Transverse colon (tissue), 4 donors: ENCODE measurements at regions not wholly inside any gene's neighbourhood (a gene's known extent, or its start where the extent isn't known, plus 50 kb on each side); places are given as distances from the start of the nearest gene placed in this dataset.

Source experiments
- POLR2A ChIP-seq: fragments of 450-650 bp; IDR thresholded peaks from one replicate; pipeline ENCODE4 v1.6.1; 2016; ENCODE audit warnings: antibody characterized with exemption, mild to moderate bottlenecking, moderate library complexity
- POLR2AphosphoS5 ChIP-seq, 3 donors: sonication (generic); formaldehyde crosslinking; IDR thresholded peaks; one replicate each; pipeline ENCODE4 v1.6.1; 2016; ENCODE audit warnings: antibody characterized with exemption in 3 of 3
- TF ChIP-seq, protein P1 (sequence below), 5 experiments: fragments of 200-600 bp in 3 of 5; fragments of 450-650 bp in 2 of 5; sonication (generic) in 3 of 5; IDR thresholded peaks; 1 replicate in 2 of 5; 2 replicates in 3 of 5; pipeline ENCODE4 v1.5.1; 2016 to 2017; ENCODE audit warnings: antibody characterized with exemption in 5 of 5, inconsistent platforms in 3 of 5, mild to moderate bottlenecking in 2 of 5, moderate library complexity in 1 of 5

- TF ChIP-seq POLR2AphosphoS5 (IDR thresholded peaks at IDR 0.05) (no peak), POLR2A (no peak)
- TF ChIP-seq, protein P1, sequence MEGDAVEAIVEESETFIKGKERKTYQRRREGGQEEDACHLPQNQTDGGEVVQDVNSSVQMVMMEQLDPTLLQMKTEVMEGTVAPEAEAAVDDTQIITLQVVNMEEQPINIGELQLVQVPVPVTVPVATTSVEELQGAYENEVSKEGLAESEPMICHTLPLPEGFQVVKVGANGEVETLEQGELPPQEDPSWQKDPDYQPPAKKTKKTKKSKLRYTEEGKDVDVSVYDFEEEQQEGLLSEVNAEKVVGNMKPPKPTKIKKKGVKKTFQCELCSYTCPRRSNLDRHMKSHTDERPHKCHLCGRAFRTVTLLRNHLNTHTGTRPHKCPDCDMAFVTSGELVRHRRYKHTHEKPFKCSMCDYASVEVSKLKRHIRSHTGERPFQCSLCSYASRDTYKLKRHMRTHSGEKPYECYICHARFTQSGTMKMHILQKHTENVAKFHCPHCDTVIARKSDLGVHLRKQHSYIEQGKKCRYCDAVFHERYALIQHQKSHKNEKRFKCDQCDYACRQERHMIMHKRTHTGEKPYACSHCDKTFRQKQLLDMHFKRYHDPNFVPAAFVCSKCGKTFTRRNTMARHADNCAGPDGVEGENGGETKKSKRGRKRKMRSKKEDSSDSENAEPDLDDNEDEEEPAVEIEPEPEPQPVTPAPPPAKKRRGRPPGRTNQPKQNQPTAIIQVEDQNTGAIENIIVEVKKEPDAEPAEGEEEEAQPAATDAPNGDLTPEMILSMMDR (IDR thresholded peaks at IDR 0.05) = no peak
These were observed 342.0 kb downstream of the RFC3 start for GRCh38 chr13:34159946-34160345.
